Esophagus squamous epithelium (tissue), 5 donors: ENCODE measurements at regions not wholly inside any gene's neighbourhood (a gene's known extent, or its start where the extent isn't known, plus 50 kb on each side); places are given as distances from the start of the nearest gene placed in this dataset.

Experiments
- DNase-seq: peaks from one replicate; lab custom pipeline; 2025; lab: John Stamatoyannopoulos, UW
- H3K27ac ChIP-seq, 4 donors: fragments of 200-600 bp; sonication (generic); one replicate each; pipeline ENCODE4 v1.5.1; 2016 to 2019; ENCODE audit warnings: mild to moderate bottlenecking in 1 of 4
- H3K27me3 ChIP-seq, 4 donors: fragments of 200-600 bp; sonication (generic); 1 replicate in 3 of 4; 2 replicates in 1 of 4; pipeline versions ENCODE4 v1.5.1 to v1.6.0; 2017 to 2021; ENCODE audit warnings: antibody characterized with exemption in 1 of 4
- H3K36me3 ChIP-seq, 3 donors: fragments of 200-600 bp; sonication (generic); one replicate each; pipeline ENCODE4 v1.5.1; 2016 to 2019
- H3K4me1 ChIP-seq, 3 donors: fragments of 200-600 bp; sonication (generic); one replicate each; pipeline ENCODE4 v1.5.1; 2017 to 2019
- H3K4me3 ChIP-seq, 4 donors: fragments of 200-600 bp; sonication (generic); 1 replicate in 3 of 4; 2 replicates in 1 of 4; pipeline ENCODE4 v1.5.1; 2016 to 2019; ENCODE audit warnings: mild to moderate bottlenecking in 2 of 4, moderate library complexity in 1 of 4
- H3K9me3 ChIP-seq, 3 donors: fragments of 200-600 bp; sonication (generic); one replicate each; pipeline ENCODE4 v1.5.1; 2016 to 2019
- CTCF ChIP-seq, 6 experiments: fragments of 450-650 bp in 4 of 6; fragments of 200-600 bp in 2 of 6; sonication (generic) in 2 of 6; IDR thresholded peaks; one replicate each; pipeline ENCODE4 v1.5.1; 2016 to 2019; ENCODE audit warnings: antibody characterized with exemption in 6 of 6, mild to moderate bottlenecking in 4 of 6, moderate library complexity in 4 of 6
- POLR2A ChIP-seq, 4 donors: fragments of 450-650 bp; IDR thresholded peaks; one replicate each; pipeline ENCODE4 v1.6.1; 2017; ENCODE audit warnings: antibody characterized with exemption in 4 of 4, mild to moderate bottlenecking in 4 of 4, moderate library complexity in 3 of 4
- WGBS, 2 donors: methylation state at CpG; one replicate each; pipeline ENCODE4 v1.1.5; 2018; 5-methylcytosine and 5-hydroxymethylcytosine counted together
- intact Hi-C: fragments of 100-400 bp; cut with DNase I; formaldehyde crosslinking; loops from one replicate; pipeline ENCODE4 v1.15.0; 2022
- donor health status: DM: yes; HTN: yes; CAD: no.

- DNase-seq: no peak
- intact Hi-C loops: no loop called here
These were observed 1256.9 kb upstream of the PIK3C3 start for GRCh38 chr18:40698129-40698528.

GRCh38 chr18:40695526-40695925 lies 1259.5 kb upstream of the PIK3C3 start:
- WGBS, 2 donors: 55 to 92% methylated on average over 1 of the region's 1 CpG
- no peaks in the 10 kb centered on the region for H3K9me3 ChIP-seq
- H3K4me3 ChIP-seq: no peak overlapping the region
- TF ChIP-seq CTCF (IDR thresholded peaks at IDR 0.05): no peak
- TF ChIP-seq POLR2A (IDR thresholded peaks at IDR 0.05): no peak
- H3K4me1 ChIP-seq: no peaks in the 10 kb centered on the region
- no peaks in the 10 kb centered on the region for H3K36me3 ChIP-seq
- no peaks in the 10 kb centered on the region for H3K27me3 ChIP-seq
- no peak for DNase-seq
- intact Hi-C loops: no loop called here
- no peak overlapping the region for H3K27ac ChIP-seq

More at GRCh38 chr18:40698129-40698528, 1256.9 kb upstream of the PIK3C3 start:
- Histone ChIP-seq H3K27me3 (no peaks in the 10 kb centered on the region), H3K27ac (no peak overlapping the region), H3K36me3 (no peaks in the 10 kb centered on the region), H3K4me1 (no peaks in the 10 kb centered on the region), H3K4me3 (no peak overlapping the region), H3K9me3 (no peaks in the 10 kb centered on the region)
- TF ChIP-seq CTCF (IDR thresholded peaks at IDR 0.05) (no peak), POLR2A (IDR thresholded peaks at IDR 0.05) (no peak)

GRCh38 chr18:40692871-40693270 lies 1262.2 kb upstream of the PIK3C3 start:
- no peaks in the 10 kb centered on the region for H3K9me3 ChIP-seq
- H3K36me3 ChIP-seq: no peaks in the 10 kb centered on the region
- TF ChIP-seq CTCF (IDR thresholded peaks at IDR 0.05) (no peak), POLR2A (IDR thresholded peaks at IDR 0.05) (no peak)
- intact Hi-C loops: no loop called here
- no peak overlapping the region for H3K4me3 ChIP-seq
- no peak overlapping the region for H3K27ac ChIP-seq
- WGBS, 2 donors: 41 to 43% methylated on average over 3 of the region's 3 CpGs
- no peak for DNase-seq
- H3K27me3 ChIP-seq: no peaks in the 10 kb centered on the region
- no peaks in the 10 kb centered on the region for H3K4me1 ChIP-seq

GRCh38 chr18:40690062-40690461 lies 1265.0 kb upstream of the PIK3C3 start:
- H3K9me3 ChIP-seq: no peaks in the 10 kb centered on the region
- no peak overlapping the region for H3K27ac ChIP-seq
- no peak overlapping the region for H3K4me3 ChIP-seq
- no peaks in the 10 kb centered on the region for H3K36me3 ChIP-seq
- 46 to 71% methylated on average over 2 of the region's 2 CpGs for WGBS, 2 donors
- DNase-seq: no peak
- intact Hi-C loops: no loop called here
- no peaks in the 10 kb centered on the region for H3K4me1 ChIP-seq
- TF ChIP-seq POLR2A (IDR thresholded peaks at IDR 0.05) (no peak), CTCF (IDR thresholded peaks at IDR 0.05) (no peak)
- no peaks in the 10 kb centered on the region for H3K27me3 ChIP-seq

GRCh38 chr18:40687399-40687798 lies 1267.6 kb upstream of the PIK3C3 start:
- no peak overlapping the region for H3K4me3 ChIP-seq
- no peak overlapping the region for H3K27ac ChIP-seq
- intact Hi-C loops: no loop called here
- no peak for TF ChIP-seq POLR2A (IDR thresholded peaks at IDR 0.05)
- no peak for DNase-seq
- H3K27me3 ChIP-seq: no peaks in the 10 kb centered on the region
- WGBS, 2 donors: 68 to 85% methylated on average over 2 of the region's 2 CpGs
- no peaks in the 10 kb centered on the region for H3K9me3 ChIP-seq
- H3K36me3 ChIP-seq: no peaks in the 10 kb centered on the region
- H3K4me1 ChIP-seq: no peaks in the 10 kb centered on the region

GRCh38 chr18:40686836-40687235 lies 1268.2 kb upstream of the PIK3C3 start:
- intact Hi-C loops: no loop called here
- Histone ChIP-seq H3K9me3 (no peaks in the 10 kb centered on the region), H3K36me3 (no peaks in the 10 kb centered on the region), H3K4me1 (no peaks in the 10 kb centered on the region), H3K27me3 (no peaks in the 10 kb centered on the region), H3K27ac (no peak overlapping the region), H3K4me3 (no peak overlapping the region)
- DNase-seq: no peak
- no peak for TF ChIP-seq CTCF (IDR thresholded peaks at IDR 0.05)
- no peak for TF ChIP-seq POLR2A (IDR thresholded peaks at IDR 0.05)
- 54 to 62% methylated on average over 3 of the region's 3 CpGs for WGBS, 2 donors
